ENCODE measurements at regions not wholly inside any gene's neighbourhood (a gene's known extent, or its start where the extent isn't known, plus 50 kb on each side); places are given as distances from the start of the nearest gene placed in this dataset.

DNA sequence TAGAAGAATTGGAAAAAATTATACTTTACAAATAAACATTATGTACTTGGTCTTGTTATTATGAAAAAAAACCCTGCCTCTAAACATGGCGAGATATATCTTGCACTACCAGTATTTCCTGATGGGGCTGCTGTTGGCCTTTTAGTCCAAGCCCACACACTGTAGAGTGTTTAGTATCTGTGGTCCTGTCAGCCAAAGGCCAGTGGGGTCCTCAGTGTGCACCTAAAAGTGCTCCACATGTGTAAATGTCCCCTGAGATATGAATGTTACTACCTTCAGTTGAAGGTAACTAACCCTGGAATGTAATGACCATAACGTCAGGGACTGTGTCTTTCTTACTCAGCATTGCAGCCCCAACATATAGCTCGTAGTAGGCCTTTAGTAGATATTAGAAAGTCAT is 71.1 kb upstream of the HK2 start:
- TF ChIP-seq, protein P1, sequence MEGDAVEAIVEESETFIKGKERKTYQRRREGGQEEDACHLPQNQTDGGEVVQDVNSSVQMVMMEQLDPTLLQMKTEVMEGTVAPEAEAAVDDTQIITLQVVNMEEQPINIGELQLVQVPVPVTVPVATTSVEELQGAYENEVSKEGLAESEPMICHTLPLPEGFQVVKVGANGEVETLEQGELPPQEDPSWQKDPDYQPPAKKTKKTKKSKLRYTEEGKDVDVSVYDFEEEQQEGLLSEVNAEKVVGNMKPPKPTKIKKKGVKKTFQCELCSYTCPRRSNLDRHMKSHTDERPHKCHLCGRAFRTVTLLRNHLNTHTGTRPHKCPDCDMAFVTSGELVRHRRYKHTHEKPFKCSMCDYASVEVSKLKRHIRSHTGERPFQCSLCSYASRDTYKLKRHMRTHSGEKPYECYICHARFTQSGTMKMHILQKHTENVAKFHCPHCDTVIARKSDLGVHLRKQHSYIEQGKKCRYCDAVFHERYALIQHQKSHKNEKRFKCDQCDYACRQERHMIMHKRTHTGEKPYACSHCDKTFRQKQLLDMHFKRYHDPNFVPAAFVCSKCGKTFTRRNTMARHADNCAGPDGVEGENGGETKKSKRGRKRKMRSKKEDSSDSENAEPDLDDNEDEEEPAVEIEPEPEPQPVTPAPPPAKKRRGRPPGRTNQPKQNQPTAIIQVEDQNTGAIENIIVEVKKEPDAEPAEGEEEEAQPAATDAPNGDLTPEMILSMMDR (IDR thresholded peaks at IDR 0.05), result no peak
- TF ChIP-seq POLR2A (IDR thresholded peaks at IDR 0.05), result no peak
